SK-N-MC (cell line): ENCODE measurements at regions not wholly inside any gene's neighbourhood (a gene's known extent, or its start where the extent isn't known, plus 50 kb on each side); places are given as distances from the start of the nearest gene placed in this dataset.

Experiments
- EZH2 ChIP-seq: fragments of 200-600 bp; sonication (generic); IDR thresholded peaks from one replicate; pipeline ENCODE4 v1.6.1; 2017; ENCODE audit warnings: antibody characterized with exemption
- FOXP2 ChIP-seq: optimal IDR thresholded peaks from 2 replicates; pipeline ENCODE3; 2011; ENCODE audit warnings: mild to moderate bottlenecking, moderate library complexity; ENCODE audit not compliant: insufficient read depth; ENCODE audit errors: extremely low read length, control extremely low read depth
- POLR2AphosphoS5 ChIP-seq: IDR thresholded peaks from 2 replicates; pipeline ENCODE4 v1.6.1; 2012; ENCODE audit warnings: mild to moderate bottlenecking, low read depth, low read length, borderline replicate concordance

GRCh38 chr3:104820959-104821358, 545.8 kb upstream of the ALCAM start:
- TF ChIP-seq POLR2AphosphoS5 (no peak), EZH2 (no peak), FOXP2 (no peak)
